Pancreas (tissue), 10 donors: ENCODE measurements at regions not wholly inside any gene's neighbourhood (a gene's known extent, or its start where the extent isn't known, plus 50 kb on each side); places are given as distances from the start of the nearest gene placed in this dataset.

ENCODE experiments used
- ATAC-seq, 4 donors: fragments of 200-7000 bp; cut with Tn5 transposase; one replicate each; pipeline versions ENCODE4 v1.8.0 to v1.9.1; 2020; ENCODE audit warnings: mild to moderate bottlenecking in 4 of 4, moderate library complexity in 4 of 4
- DNase-seq, 6 donors: peaks; one replicate each; pipeline ENCODE4 v3.0.0-alpha.2; 2020
- FAIRE-seq: peaks from 2 replicates; lab custom pipeline; 2012; peaks lifted over from hg19 to GRCh38; lab: Jason Lieb, UNC
- H3K27ac ChIP-seq, 4 donors: fragments of 200-600 bp; sonication (generic); 1 replicate in 3 of 4; 2 replicates in 1 of 4; pipeline versions ENCODE4 v1.5.0 to v1.8.0; 2020
- H3K27me3 ChIP-seq, 4 donors: fragments of 200-600 bp; one replicate each; pipeline ENCODE4 v1.8.0; 2021
- H3K36me3 ChIP-seq, 3 donors: fragments of 200-600 bp; sonication (generic) in 1 of 3; one replicate each; pipeline versions ENCODE4 v1.5.0 to v1.8.0; 2020 to 2021
- H3K4me1 ChIP-seq, 3 donors: fragments of 200-600 bp; one replicate each; pipeline ENCODE4 v1.8.0; 2021
- H3K4me3 ChIP-seq, 4 donors: fragments of 200-600 bp; sonication (generic) in 2 of 4; one replicate each; pipeline versions ENCODE4 v1.5.0 to v1.8.0; 2020 to 2021
- H3K9me3 ChIP-seq, 4 donors: fragments of 200-600 bp; one replicate each; pipeline ENCODE4 v1.8.0; 2021
- WGBS, 2 donors: extraction: QIAGEN DNeasy Blood & Tissue Kit; methylation state at CpG; one replicate each; pipeline ENCODE4 v1.1.7; 2013; 5-methylcytosine and 5-hydroxymethylcytosine counted together
- intact Hi-C, 3 donors: fragments of 100-400 bp; cut with DNase I; formaldehyde crosslinking; loops; one replicate each; pipeline versions ENCODE4 v1.11.1 to v1.14.2; 2022
- TF ChIP-seq, protein P1 (sequence below), 4 donors: fragments of 200-600 bp; sonication (generic) in 3 of 4; IDR thresholded peaks; one replicate each; pipeline versions ENCODE4 v1.5.0 to v1.8.0; 2021; ENCODE audit warnings: antibody characterized with exemption in 4 of 4
- donor health status: healthy with polysubstance abuse.
- donor health status: DM: no; HTN: no; CAD: no; lungs with moderate emphysema.
- donor health status: DM: no; HTN: no; CAD: no.
- donor health status: control.
- donor health status: control.
- donor health status: Bipolar disorder and iron deficiency.
- donor health status: DM: yes; HTN: yes; CAD: no.
- donor health status: DM: no; HTN: no; CAD: no.
- donor health status: DM: no; HTN: no; CAD: no.
- donor health status: DM: yes; HTN: yes; CAD: no.

GRCh38 chr3:102087236-102087635, 237.9 kb downstream of the NFKBIZ start:
- no peak overlapping the region for H3K4me3 ChIP-seq
- DNase-seq (no peak), ATAC-seq (no peak), FAIRE-seq (no peak)
- no peaks in the 10 kb centered on the region for H3K4me1 ChIP-seq
- TF ChIP-seq, protein P1, sequence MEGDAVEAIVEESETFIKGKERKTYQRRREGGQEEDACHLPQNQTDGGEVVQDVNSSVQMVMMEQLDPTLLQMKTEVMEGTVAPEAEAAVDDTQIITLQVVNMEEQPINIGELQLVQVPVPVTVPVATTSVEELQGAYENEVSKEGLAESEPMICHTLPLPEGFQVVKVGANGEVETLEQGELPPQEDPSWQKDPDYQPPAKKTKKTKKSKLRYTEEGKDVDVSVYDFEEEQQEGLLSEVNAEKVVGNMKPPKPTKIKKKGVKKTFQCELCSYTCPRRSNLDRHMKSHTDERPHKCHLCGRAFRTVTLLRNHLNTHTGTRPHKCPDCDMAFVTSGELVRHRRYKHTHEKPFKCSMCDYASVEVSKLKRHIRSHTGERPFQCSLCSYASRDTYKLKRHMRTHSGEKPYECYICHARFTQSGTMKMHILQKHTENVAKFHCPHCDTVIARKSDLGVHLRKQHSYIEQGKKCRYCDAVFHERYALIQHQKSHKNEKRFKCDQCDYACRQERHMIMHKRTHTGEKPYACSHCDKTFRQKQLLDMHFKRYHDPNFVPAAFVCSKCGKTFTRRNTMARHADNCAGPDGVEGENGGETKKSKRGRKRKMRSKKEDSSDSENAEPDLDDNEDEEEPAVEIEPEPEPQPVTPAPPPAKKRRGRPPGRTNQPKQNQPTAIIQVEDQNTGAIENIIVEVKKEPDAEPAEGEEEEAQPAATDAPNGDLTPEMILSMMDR (IDR thresholded peaks at IDR 0.05), result no peak
- no peaks in the 10 kb centered on the region for H3K9me3 ChIP-seq
- intact Hi-C loops, result no loop called here
- H3K27ac ChIP-seq, result no peak overlapping the region
- no peaks in the 10 kb centered on the region for H3K36me3 ChIP-seq
- no peaks in the 10 kb centered on the region for H3K27me3 ChIP-seq
- WGBS, 2 donors, result 78 to 88% methylated on average over 4 of the region's 4 CpGs

GRCh38 chr3:102089239-102089638, 239.9 kb downstream of the NFKBIZ start:
- H3K4me3 ChIP-seq, result no peak overlapping the region
- no peak for ATAC-seq

GRCh38 chr3:102089904-102090720, 240.8 kb downstream of the NFKBIZ start:
- intact Hi-C loops, result no loop called here
- ATAC-seq, result no peak
- peak; percentile 97 for FAIRE-seq
- Histone ChIP-seq H3K36me3 (no peaks in the 10 kb centered on the region), H3K27me3 (no peaks in the 10 kb centered on the region), H3K9me3 (no peaks in the 10 kb centered on the region), H3K27ac (no peak overlapping the region), H3K4me3 (no peak overlapping the region), H3K4me1 (no peaks in the 10 kb centered on the region)
- WGBS, 2 donors, result 71 to 77% methylated on average over 10 of the region's 10 CpGs
- TF ChIP-seq, protein P1 (IDR thresholded peaks at IDR 0.05), result no peak
- no peak for DNase-seq

More at GRCh38 chr3:102089239-102089638, 239.9 kb downstream of the NFKBIZ start:
- Histone ChIP-seq H3K36me3 (no peaks in the 10 kb centered on the region), H3K27me3 (no peaks in the 10 kb centered on the region), H3K9me3 (no peaks in the 10 kb centered on the region), H3K27ac (no peak overlapping the region), H3K4me1 (no peaks in the 10 kb centered on the region)
- intact Hi-C loops, result no loop called here
- 78 to 83% methylated on average over 3 of the region's 3 CpGs for WGBS, 2 donors
- FAIRE-seq (peak; percentile 13), DNase-seq (no peak)
- TF ChIP-seq, protein P1 (IDR thresholded peaks at IDR 0.05), result no peak

GRCh38 chr3:102090721-102091045, 241.4 kb downstream of the NFKBIZ start:
- H3K9me3 ChIP-seq, result no peaks in the 10 kb centered on the region
- H3K4me3 ChIP-seq, result no peak overlapping the region
- TF ChIP-seq, protein P1 (IDR thresholded peaks at IDR 0.05), result no peak
- no peaks in the 10 kb centered on the region for H3K36me3 ChIP-seq
- 83 to 95% methylated on average over 3 of the region's 3 CpGs for WGBS, 2 donors
- no peaks in the 10 kb centered on the region for H3K4me1 ChIP-seq
- ATAC-seq (no peak), DNase-seq (no peak), FAIRE-seq (no peak)
- H3K27me3 ChIP-seq, result no peaks in the 10 kb centered on the region
- H3K27ac ChIP-seq, result no peak overlapping the region
- intact Hi-C loops, result no loop called here

GRCh38 chr3:102091358-102091757, 242.0 kb downstream of the NFKBIZ start:
- Histone ChIP-seq H3K4me1 (no peaks in the 10 kb centered on the region), H3K27me3 (no peaks in the 10 kb centered on the region), H3K36me3 (no peaks in the 10 kb centered on the region), H3K9me3 (no peaks in the 10 kb centered on the region), H3K27ac (no peak overlapping the region), H3K4me3 (no peak overlapping the region)
- DNase-seq (no peak), FAIRE-seq (no peak), ATAC-seq (no peak)
- intact Hi-C loops, result no loop called here
- 88 to 95% methylated on average over 2 of the region's 2 CpGs for WGBS, 2 donors
- TF ChIP-seq, protein P1 (IDR thresholded peaks at IDR 0.05), result no peak
